Neutrophil (primary cell): ENCODE measurements at regions not wholly inside any gene's neighbourhood (a gene's known extent, or its start where the extent isn't known, plus 50 kb on each side); places are given as distances from the start of the nearest gene placed in this dataset.

Experiments used
- H3K27ac ChIP-seq: fragments of 200-600 bp; sonication (generic); 2 replicates; pipeline ENCODE4 v1.5.1; 2016; ENCODE audit warnings: mild to moderate bottlenecking, moderate library complexity
- H3K27me3 ChIP-seq: fragments of 200-600 bp; sonication (generic); 2 replicates; pipeline ENCODE4 v1.6.0; 2016; ENCODE audit warnings: mild to moderate bottlenecking
- H3K36me3 ChIP-seq: fragments of 200-600 bp; sonication (generic); 2 replicates; pipeline ENCODE4 v1.5.1; 2017
- H3K4me1 ChIP-seq, 2 experiments: fragments of 200-600 bp in 1 of 2; sonication (generic) in 1 of 2; 1 replicate in 1 of 2; 2 replicates in 1 of 2; pipeline versions ENCODE4 v1.5.1 to v1.6.1; 2013 to 2016; ENCODE audit warnings: low read depth in 1 of 2, low read length in 1 of 2, mild to moderate bottlenecking in 1 of 2, moderate library complexity in 1 of 2; ENCODE audit not compliant: control insufficient read depth in 1 of 2, insufficient read depth in 1 of 2
- H3K4me3 ChIP-seq, 2 experiments: fragments of 200-600 bp in 1 of 2; sonication (generic) in 1 of 2; 1 replicate in 1 of 2; 2 replicates in 1 of 2; pipeline ENCODE4 v1.5.1; 2013 to 2016; ENCODE audit warnings: low read depth in 1 of 2, low read length in 1 of 2, mild to moderate bottlenecking in 1 of 2, moderate library complexity in 1 of 2
- H3K9me3 ChIP-seq: fragments of 200-600 bp; sonication (generic); 2 replicates; pipeline ENCODE4 v1.5.1; 2016
- TF ChIP-seq, protein P1 (sequence below): fragments of 200-600 bp; sonication (generic); IDR thresholded peaks from 2 replicates; pipeline ENCODE4 v1.5.1; 2016; ENCODE audit warnings: antibody characterized with exemption

GRCh38 chr18:4524096-4524495, 69.0 kb upstream of the DLGAP1 start:
- Histone ChIP-seq H3K27me3 (no peaks in the 10 kb centered on the region), H3K36me3 (no peaks in the 10 kb centered on the region), H3K4me3 (no peak overlapping the region), H3K27ac (no peak overlapping the region), H3K9me3 (no peaks in the 10 kb centered on the region), H3K4me1 (no peaks in the 10 kb centered on the region)
- TF ChIP-seq, protein P1, sequence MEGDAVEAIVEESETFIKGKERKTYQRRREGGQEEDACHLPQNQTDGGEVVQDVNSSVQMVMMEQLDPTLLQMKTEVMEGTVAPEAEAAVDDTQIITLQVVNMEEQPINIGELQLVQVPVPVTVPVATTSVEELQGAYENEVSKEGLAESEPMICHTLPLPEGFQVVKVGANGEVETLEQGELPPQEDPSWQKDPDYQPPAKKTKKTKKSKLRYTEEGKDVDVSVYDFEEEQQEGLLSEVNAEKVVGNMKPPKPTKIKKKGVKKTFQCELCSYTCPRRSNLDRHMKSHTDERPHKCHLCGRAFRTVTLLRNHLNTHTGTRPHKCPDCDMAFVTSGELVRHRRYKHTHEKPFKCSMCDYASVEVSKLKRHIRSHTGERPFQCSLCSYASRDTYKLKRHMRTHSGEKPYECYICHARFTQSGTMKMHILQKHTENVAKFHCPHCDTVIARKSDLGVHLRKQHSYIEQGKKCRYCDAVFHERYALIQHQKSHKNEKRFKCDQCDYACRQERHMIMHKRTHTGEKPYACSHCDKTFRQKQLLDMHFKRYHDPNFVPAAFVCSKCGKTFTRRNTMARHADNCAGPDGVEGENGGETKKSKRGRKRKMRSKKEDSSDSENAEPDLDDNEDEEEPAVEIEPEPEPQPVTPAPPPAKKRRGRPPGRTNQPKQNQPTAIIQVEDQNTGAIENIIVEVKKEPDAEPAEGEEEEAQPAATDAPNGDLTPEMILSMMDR = no peak

GRCh38 chr18:4511166-4511565, 56.1 kb upstream of the DLGAP1 start:
- TF ChIP-seq, protein P1 = no peak
- H3K4me1 ChIP-seq = no peaks in the 10 kb centered on the region
- no peaks in the 10 kb centered on the region for H3K36me3 ChIP-seq
- no peak overlapping the region for H3K27ac ChIP-seq
- H3K4me3 ChIP-seq = no peak overlapping the region
- H3K9me3 ChIP-seq = no peaks in the 10 kb centered on the region
- no peaks in the 10 kb centered on the region for H3K27me3 ChIP-seq

- TF ChIP-seq, protein P1 = no peak
- Histone ChIP-seq H3K27ac (no peak overlapping the region), H3K27me3 (no peaks in the 10 kb centered on the region), H3K36me3 (no peaks in the 10 kb centered on the region), H3K4me1 (no peaks in the 10 kb centered on the region), H3K9me3 (no peaks in the 10 kb centered on the region), H3K4me3 (no peak overlapping the region)
Measured at GRCh38 chr18:4510711-4511110, 55.6 kb upstream of the DLGAP1 start.

DNA sequence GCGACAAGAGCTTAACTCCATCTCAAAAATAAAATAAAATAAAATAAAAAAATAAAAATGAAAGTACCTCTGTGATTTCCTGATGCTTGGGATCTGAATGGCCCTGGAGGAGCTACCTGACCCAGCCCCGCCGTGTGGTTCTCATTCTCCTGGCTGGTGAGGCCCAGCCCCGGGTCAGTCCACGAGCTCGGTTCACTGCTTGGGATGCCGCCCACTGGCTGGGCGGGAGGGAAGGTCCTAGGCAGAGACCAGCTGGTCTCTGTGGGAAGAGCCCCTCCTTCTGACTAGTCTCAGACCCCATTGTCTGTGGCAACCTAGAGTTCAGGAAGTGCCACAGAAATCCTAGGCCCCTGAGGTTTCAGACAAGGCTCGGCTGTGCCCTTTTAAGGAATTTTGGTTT, 55.1 kb upstream of the DLGAP1 start:
- Histone ChIP-seq H3K4me1 (no peaks in the 10 kb centered on the region), H3K27me3 (no peaks in the 10 kb centered on the region), H3K4me3 (no peak overlapping the region), H3K9me3 (no peaks in the 10 kb centered on the region), H3K36me3 (no peaks in the 10 kb centered on the region), H3K27ac (no peak overlapping the region)
- TF ChIP-seq, protein P1 = no peak
